ENCODE measurements at regions not wholly inside any gene's neighbourhood (a gene's known extent, or its start where the extent isn't known, plus 50 kb on each side); places are given as distances from the start of the nearest gene placed in this dataset.
"Not testable (repeated sequence)": the region's sequence is repeated elsewhere in the genome, so short reads cannot be mapped to it uniquely, and the experiment has no call there.

DNA sequence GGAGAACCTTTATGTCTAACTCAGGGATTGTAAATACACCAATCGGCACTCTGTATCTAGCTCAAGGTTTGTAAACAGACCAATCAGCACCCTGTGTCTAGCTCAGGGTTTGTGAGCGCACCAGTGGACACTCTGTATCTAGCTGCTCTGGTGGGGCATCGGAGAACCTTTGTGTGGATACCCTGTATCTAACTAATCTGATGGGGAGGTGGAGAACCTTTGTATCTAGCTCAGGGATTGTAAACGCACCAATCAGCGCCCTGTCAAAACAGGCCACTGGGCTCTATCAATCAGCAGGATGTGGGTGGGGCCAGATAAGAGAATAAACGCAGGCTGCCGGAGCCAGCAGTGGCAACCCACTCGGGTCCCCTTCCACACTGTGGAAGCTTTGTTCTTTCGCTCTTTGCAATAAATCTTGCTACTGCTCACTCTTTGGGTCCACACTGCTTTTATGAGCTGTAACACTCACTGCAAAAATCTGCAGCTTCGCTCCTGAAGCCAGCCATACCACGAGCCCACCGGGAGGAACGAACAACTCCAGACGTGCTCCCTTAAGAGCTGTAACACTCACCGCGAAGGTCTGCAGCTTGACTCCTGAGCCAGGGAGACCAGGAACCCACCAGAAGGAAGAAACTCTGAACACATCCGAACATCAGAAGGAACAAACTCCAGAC lies 1673.2 kb upstream of the B3GALT2 start:
- H3K27me3 Mint-ChIP-seq; H3K27me3 ChIP-seq (replicated peaks in 1 of 2; ENCODE audit: control insufficient read depth in 2 of 2, extremely low read depth in 1 of 2, insufficient read depth in 2 of 2, low read length in 1 of 2); CTCF ChIA-PET; H3K27ac ChIP-seq (ENCODE audit: low read length); H3K36me3 ChIP-seq (ENCODE audit: control insufficient read depth in 2 of 2, extremely low read depth in 1 of 2, insufficient read depth in 1 of 2, low read length in 1 of 2); H3K4me3 ChIP-seq (ENCODE audit: control insufficient read depth in 1 of 2, extremely low read depth in 1 of 2, low read length in 1 of 2); POLR2A ChIA-PET; H3K4me1 ChIP-seq (ENCODE audit: control insufficient read depth in 1 of 2, extremely low read depth in 1 of 2, insufficient read depth in 2 of 2, low read length in 2 of 2); H3K4me1 Mint-ChIP-seq; H3K9me3 ChIP-seq; DNase-seq; H3K27ac Mint-ChIP-seq; H3K36me3 Mint-ChIP-seq; ATAC-seq (replicated peaks in 1 of 4); H3K9me3 Mint-ChIP-seq; H3K4me3 Mint-ChIP-seq: not testable (repeated sequence)
- WGBS (ENCODE audit: insufficient coverage), result over 99% methylated on average over 11 of the region's 17 CpGs

DNA sequence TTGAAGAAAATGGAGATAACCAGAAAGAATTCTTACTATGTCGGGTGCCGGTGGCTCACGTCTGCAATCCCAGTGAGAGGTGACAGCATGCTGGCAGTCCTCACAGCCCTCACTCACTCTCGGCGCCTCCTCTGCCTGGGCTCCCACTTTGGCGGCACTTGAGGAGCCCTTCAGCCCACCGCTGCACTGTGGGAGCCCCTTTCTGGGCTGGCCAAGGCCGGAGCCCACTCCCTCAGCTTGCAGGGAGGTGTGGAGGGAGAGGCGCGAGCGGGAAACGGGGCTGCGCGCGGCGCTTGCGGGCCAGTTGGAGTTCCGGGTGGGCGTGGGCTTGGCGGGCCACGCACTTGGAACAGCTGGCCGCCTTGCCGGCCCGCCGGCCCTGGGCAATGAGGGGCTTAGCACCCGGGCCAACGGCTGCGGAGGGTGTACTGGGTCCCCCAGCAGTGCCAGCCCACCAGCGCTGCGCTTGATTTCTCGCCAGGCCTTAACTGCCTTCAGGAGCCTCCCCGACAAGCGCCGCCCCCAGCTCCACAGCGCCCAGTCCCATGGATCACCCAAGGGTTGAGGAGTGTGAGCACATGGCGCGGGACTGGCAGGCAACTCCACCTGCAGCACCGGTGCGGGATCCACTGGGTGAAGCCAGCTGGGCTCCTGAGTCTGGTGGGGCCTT lies 1672.5 kb upstream of the B3GALT2 start:
- H3K27ac ChIP-seq (ENCODE audit: low read length); H3K27ac Mint-ChIP-seq; H3K4me3 Mint-ChIP-seq; ATAC-seq (replicated peaks in 1 of 4); H3K9me3 ChIP-seq; H3K27me3 Mint-ChIP-seq; H3K36me3 ChIP-seq (ENCODE audit: control insufficient read depth in 2 of 2, extremely low read depth in 1 of 2, insufficient read depth in 1 of 2, low read length in 1 of 2); H3K36me3 Mint-ChIP-seq; H3K4me3 ChIP-seq (ENCODE audit: control insufficient read depth in 1 of 2, extremely low read depth in 1 of 2, low read length in 1 of 2); H3K4me1 ChIP-seq (ENCODE audit: control insufficient read depth in 1 of 2, extremely low read depth in 1 of 2, insufficient read depth in 2 of 2, low read length in 2 of 2); CTCF ChIA-PET; H3K27me3 ChIP-seq (replicated peaks in 1 of 2; ENCODE audit: control insufficient read depth in 2 of 2, extremely low read depth in 1 of 2, insufficient read depth in 2 of 2, low read length in 1 of 2); DNase-seq; POLR2A ChIA-PET; H3K9me3 Mint-ChIP-seq; H3K4me1 Mint-ChIP-seq: not testable (repeated sequence)
- 97% methylated on average over 31 of the region's 39 CpGs for whole genome bisulfite sequencing (ENCODE audit: insufficient coverage)

DNA sequence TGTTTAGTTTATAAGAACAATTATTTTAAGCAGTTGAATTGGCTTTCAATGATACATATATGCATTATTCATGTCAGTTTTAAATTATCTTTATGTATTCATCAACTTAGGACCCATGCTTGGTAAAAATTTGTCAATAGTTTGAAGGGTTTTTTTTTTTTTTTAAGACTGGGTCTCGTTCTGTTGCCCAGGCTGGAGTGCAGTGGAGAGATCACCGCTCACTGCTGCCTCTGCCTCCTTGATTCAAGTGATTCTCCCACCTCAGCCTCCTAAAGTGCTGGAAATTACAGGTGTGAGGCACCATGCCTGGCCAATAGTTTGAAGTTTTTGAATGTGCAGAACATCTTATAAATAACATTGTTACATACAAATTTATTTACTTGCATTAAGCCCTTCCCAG lies 1671.0 kb upstream of the B3GALT2 start:
- DNase-seq (no peak), ATAC-seq (replicated peaks in 1 of 4) (no peak)
- no peaks in the 10 kb centered on the region for H3K27me3 Mint-ChIP-seq
- H3K27me3 ChIP-seq (replicated peaks in 1 of 2; ENCODE audit: control insufficient read depth in 2 of 2, extremely low read depth in 1 of 2, insufficient read depth in 2 of 2, low read length in 1 of 2), result no peaks in the 10 kb centered on the region
- ChIA-PET POLR2A (no interaction called here), CTCF (no interaction called here)
- no peaks in the 10 kb centered on the region for H3K36me3 ChIP-seq (ENCODE audit: control insufficient read depth in 2 of 2, extremely low read depth in 1 of 2, insufficient read depth in 1 of 2, low read length in 1 of 2)
- no peaks in the 10 kb centered on the region for H3K4me1 ChIP-seq (ENCODE audit: control insufficient read depth in 1 of 2, extremely low read depth in 1 of 2, insufficient read depth in 2 of 2, low read length in 2 of 2)
- no peaks in the 10 kb centered on the region for H3K9me3 ChIP-seq
- no peak overlapping the region for H3K27ac Mint-ChIP-seq
- no peaks in the 10 kb centered on the region for H3K4me1 Mint-ChIP-seq
- WGBS (ENCODE audit: insufficient coverage), result no CpG with 5 or more reads among the region's 2 CpGs
- no peak overlapping the region for H3K27ac ChIP-seq (ENCODE audit: low read length)
- H3K9me3 Mint-ChIP-seq, result peaks cover 0 to 7% (median 3%) of the 10 kb centered on the region in 3 donors
- no peaks in the 10 kb centered on the region for H3K36me3 Mint-ChIP-seq
- no peak overlapping the region for H3K4me3 Mint-ChIP-seq
- no peak overlapping the region for H3K4me3 ChIP-seq (ENCODE audit: control insufficient read depth in 1 of 2, extremely low read depth in 1 of 2, low read length in 1 of 2)

DNA sequence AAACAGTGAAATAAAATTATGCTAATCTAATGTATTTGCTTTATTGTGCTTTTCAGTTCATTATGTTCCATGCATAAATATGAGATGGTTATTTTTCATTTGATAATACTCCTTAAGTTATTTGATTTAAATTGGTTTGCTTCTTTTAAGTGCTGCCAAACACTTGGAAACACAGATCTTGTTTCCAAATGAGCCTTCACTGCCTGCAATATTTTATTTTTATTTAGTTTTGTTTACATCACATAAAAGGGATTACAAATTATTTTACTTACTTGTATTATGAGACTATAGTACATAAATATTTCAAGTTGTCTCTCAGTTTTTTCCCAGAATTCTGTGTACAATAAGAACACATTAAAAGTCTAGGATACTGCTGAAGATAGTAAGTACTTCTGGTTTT lies 1662.4 kb upstream of the B3GALT2 start:
- H3K27ac Mint-ChIP-seq, result no peak overlapping the region
- ChIA-PET CTCF (no interaction called here), POLR2A (no interaction called here)
- Histone ChIP-seq H3K4me3 (ENCODE audit: control insufficient read depth in 1 of 2, extremely low read depth in 1 of 2, low read length in 1 of 2) (no peak overlapping the region), H3K27ac (ENCODE audit: low read length) (no peak overlapping the region), H3K27me3 (replicated peaks in 1 of 2; ENCODE audit: control insufficient read depth in 2 of 2, extremely low read depth in 1 of 2, insufficient read depth in 2 of 2, low read length in 1 of 2) (no peaks in the 10 kb centered on the region), H3K36me3 (ENCODE audit: control insufficient read depth in 2 of 2, extremely low read depth in 1 of 2, insufficient read depth in 1 of 2, low read length in 1 of 2) (no peaks in the 10 kb centered on the region), H3K4me1 (ENCODE audit: control insufficient read depth in 1 of 2, extremely low read depth in 1 of 2, insufficient read depth in 2 of 2, low read length in 2 of 2) (no peaks in the 10 kb centered on the region), H3K9me3 (no peaks in the 10 kb centered on the region)
- H3K4me3 Mint-ChIP-seq, result no peak overlapping the region
- no peaks in the 10 kb centered on the region for H3K27me3 Mint-ChIP-seq
- DNase-seq (no peak), ATAC-seq (replicated peaks in 1 of 4) (no peak)
- H3K36me3 Mint-ChIP-seq, result no peaks in the 10 kb centered on the region
- no peaks in the 10 kb centered on the region for H3K9me3 Mint-ChIP-seq
- no peaks in the 10 kb centered on the region for H3K4me1 Mint-ChIP-seq

GRCh38 chr1:194846488-194846887 lies 1660.1 kb upstream of the B3GALT2 start:
- POLR2A ChIA-PET, result no interaction called here
- CTCF ChIA-PET, result no interaction called here
- H3K27me3 Mint-ChIP-seq, result no peaks in the 10 kb centered on the region

DNA sequence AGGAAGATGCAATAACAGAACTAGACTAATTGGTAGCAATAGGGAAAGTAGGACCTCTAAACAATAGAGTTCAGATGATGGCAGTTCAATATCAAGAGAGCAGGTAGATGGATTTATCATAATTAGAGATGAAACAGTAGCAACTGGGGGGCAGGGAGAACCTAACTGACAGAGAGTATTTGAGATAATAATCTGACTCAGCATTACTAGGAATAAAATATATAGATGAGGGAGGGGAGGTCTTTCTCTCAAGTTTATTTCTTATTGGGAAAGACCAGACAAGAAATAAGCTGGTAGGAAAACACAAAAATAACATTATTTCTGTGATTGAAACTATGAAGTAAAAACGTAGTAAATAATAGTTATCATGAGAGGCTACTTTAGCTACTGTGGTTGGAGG lies 1656.7 kb upstream of the B3GALT2 start:
- Histone ChIP-seq H3K9me3 (no peaks in the 10 kb centered on the region), H3K36me3 (ENCODE audit: control insufficient read depth in 2 of 2, extremely low read depth in 1 of 2, insufficient read depth in 1 of 2, low read length in 1 of 2) (no peaks in the 10 kb centered on the region), H3K4me3 (ENCODE audit: control insufficient read depth in 1 of 2, extremely low read depth in 1 of 2, low read length in 1 of 2) (no peak overlapping the region), H3K27me3 (replicated peaks in 1 of 2; ENCODE audit: control insufficient read depth in 2 of 2, extremely low read depth in 1 of 2, insufficient read depth in 2 of 2, low read length in 1 of 2) (no peaks in the 10 kb centered on the region), H3K27ac (ENCODE audit: low read length) (no peak overlapping the region), H3K4me1 (ENCODE audit: control insufficient read depth in 1 of 2, extremely low read depth in 1 of 2, insufficient read depth in 2 of 2, low read length in 2 of 2) (no peaks in the 10 kb centered on the region)
- no CpG with 5 or more reads among the region's 1 CpG for WGBS (ENCODE audit: insufficient coverage)
- H3K4me3 Mint-ChIP-seq, result no peak overlapping the region
- ChIA-PET CTCF (no interaction called here), POLR2A (no interaction called here)
- ATAC-seq (replicated peaks in 1 of 4) (no peak), DNase-seq (no peak)
- no peaks in the 10 kb centered on the region for H3K9me3 Mint-ChIP-seq
- H3K27ac Mint-ChIP-seq, result no peak overlapping the region
- no peaks in the 10 kb centered on the region for H3K36me3 Mint-ChIP-seq
- no peaks in the 10 kb centered on the region for H3K4me1 Mint-ChIP-seq
- H3K27me3 Mint-ChIP-seq, result no peaks in the 10 kb centered on the region

More at GRCh38 chr1:194846488-194846887, 1660.1 kb upstream of the B3GALT2 start:
- Mint-ChIP-seq H3K4me3 (no peak overlapping the region), H3K36me3 (no peaks in the 10 kb centered on the region), H3K9me3 (no peaks in the 10 kb centered on the region), H3K4me1 (no peaks in the 10 kb centered on the region), H3K27ac (no peak overlapping the region)
- no CpG with 5 or more reads among the region's 1 CpG for WGBS (ENCODE audit: insufficient coverage)
- Histone ChIP-seq H3K4me1 (ENCODE audit: control insufficient read depth in 1 of 2, extremely low read depth in 1 of 2, insufficient read depth in 2 of 2, low read length in 2 of 2) (no peaks in the 10 kb centered on the region), H3K4me3 (ENCODE audit: control insufficient read depth in 1 of 2, extremely low read depth in 1 of 2, low read length in 1 of 2) (no peak overlapping the region), H3K27ac (ENCODE audit: low read length) (no peak overlapping the region), H3K27me3 (replicated peaks in 1 of 2; ENCODE audit: control insufficient read depth in 2 of 2, extremely low read depth in 1 of 2, insufficient read depth in 2 of 2, low read length in 1 of 2) (no peaks in the 10 kb centered on the region), H3K9me3 (no peaks in the 10 kb centered on the region), H3K36me3 (ENCODE audit: control insufficient read depth in 2 of 2, extremely low read depth in 1 of 2, insufficient read depth in 1 of 2, low read length in 1 of 2) (no peaks in the 10 kb centered on the region)
- DNase-seq (no peak), ATAC-seq (replicated peaks in 1 of 4) (no peak)

GRCh38 chr1:194833111-194833510 lies 1646.7 kb upstream of the B3GALT2 start:
- H3K27ac Mint-ChIP-seq, result no peak overlapping the region
- H3K36me3 Mint-ChIP-seq, result no peaks in the 10 kb centered on the region
- H3K4me1 Mint-ChIP-seq, result no peaks in the 10 kb centered on the region
- no peak overlapping the region for H3K27ac ChIP-seq (ENCODE audit: low read length)
- POLR2A ChIA-PET, result no interaction called here
- peaks cover 0 to 7% (median 0%) of the 10 kb centered on the region in 3 donors for H3K9me3 Mint-ChIP-seq
- H3K4me3 ChIP-seq (ENCODE audit: control insufficient read depth in 1 of 2, extremely low read depth in 1 of 2, low read length in 1 of 2), result no peak overlapping the region
- no peaks in the 10 kb centered on the region for H3K36me3 ChIP-seq (ENCODE audit: control insufficient read depth in 2 of 2, extremely low read depth in 1 of 2, insufficient read depth in 1 of 2, low read length in 1 of 2)
- CTCF ChIA-PET, result interaction anchor here in 1 of 2 donors (0.7 kb wide), 1 partner anchor 512 kb away, joined by 6 read pairs; no protein-coding TSS in a partner anchor
- H3K27me3 Mint-ChIP-seq, result peaks cover 0 to 3% of the 10 kb centered on the region in 2 donors
- H3K4me1 ChIP-seq (ENCODE audit: control insufficient read depth in 1 of 2, extremely low read depth in 1 of 2, insufficient read depth in 2 of 2, low read length in 2 of 2), result no peaks in the 10 kb centered on the region
- 56% methylated on average over 1 of the region's 2 CpGs for WGBS (ENCODE audit: insufficient coverage)
- no peaks in the 10 kb centered on the region for H3K27me3 ChIP-seq (replicated peaks in 1 of 2; ENCODE audit: control insufficient read depth in 2 of 2, extremely low read depth in 1 of 2, insufficient read depth in 2 of 2, low read length in 1 of 2)
- H3K4me3 Mint-ChIP-seq, result no peak overlapping the region
- ATAC-seq (replicated peaks in 1 of 4) (no peak), DNase-seq (no peak)
- H3K9me3 ChIP-seq, result no peaks in the 10 kb centered on the region

Measured in T-cell (primary cell).